Neural cell (in vitro differentiated cells): ENCODE measurements at regions not wholly inside any gene's neighbourhood (a gene's known extent, or its start where the extent isn't known, plus 50 kb on each side); places are given as distances from the start of the nearest gene placed in this dataset.

ENCODE experiments used
- H2AFZ ChIP-seq: fragments of 200-600, 300-800 bp; sonication (generic), shearing (Covaris generic); 2 replicates; pipeline ENCODE4 v1.6.0; 2014; ENCODE audit warnings: low read depth, mild to moderate bottlenecking, antibody characterized with exemption, low read length, moderate library complexity
- H3F3A ChIP-seq: fragments of 200-600 bp; shearing (Covaris generic); 2 replicates; pipeline ENCODE4 v1.6.1; 2016; ENCODE audit warnings: mild to moderate bottlenecking, moderate library complexity, mixed read lengths, antibody characterized with exemption, low read length; ENCODE audit not compliant: insufficient read depth, poor library complexity, severe bottlenecking
- H3K27ac ChIP-seq: fragments of 200-600, 300-800 bp; sonication (generic), shearing (Covaris generic); 2 replicates; pipeline ENCODE4 v1.5.1; 2014; ENCODE audit warnings: mild to moderate bottlenecking, low read length, moderate library complexity
- H3K27me3 ChIP-seq: fragments of 300-800, 200-600 bp; sonication (generic), shearing (Covaris generic); 2 replicates; pipeline ENCODE4 v1.6.0; 2014; ENCODE audit warnings: mild to moderate bottlenecking, low read depth, low read length, moderate library complexity; ENCODE audit not compliant: insufficient read depth
- H3K36me3 ChIP-seq: fragments of 300-800, 200-600 bp; sonication (generic), shearing (Covaris generic); 2 replicates; pipeline ENCODE4 v1.5.1; 2014; ENCODE audit warnings: mild to moderate bottlenecking, antibody characterized with exemption, low read length, moderate library complexity; ENCODE audit not compliant: insufficient read depth
- H3K4me2 ChIP-seq: fragments of 300-800, 200-600 bp; sonication (generic), shearing (Covaris generic); 2 replicates; pipeline ENCODE4 v1.6.0; 2014; ENCODE audit warnings: mild to moderate bottlenecking, low read length
- H3K4me3 ChIP-seq: fragments of 300-800, 200-600 bp; sonication (generic), shearing (Covaris generic); 2 replicates; pipeline ENCODE4 v1.5.1; 2014; ENCODE audit warnings: mild to moderate bottlenecking, low read length, moderate library complexity
- H3K79me2 ChIP-seq: fragments of 200-600 bp; shearing (Covaris generic); replicated peaks from 2 replicates; pipeline ENCODE4 v1.6.0; 2014; ENCODE audit warnings: mild to moderate bottlenecking, low read length, moderate library complexity; ENCODE audit not compliant: insufficient read depth
- H3K9ac ChIP-seq: fragments of 300-800, 200-600 bp; sonication (generic), shearing (Covaris generic); 2 replicates; pipeline ENCODE4 v1.6.1; 2016; ENCODE audit warnings: mild to moderate bottlenecking, low read length, mixed read lengths
- H3K9me2 ChIP-seq: fragments of 200-600 bp; shearing (Covaris generic); 2 replicates; pipeline ENCODE4 v1.6.1; 2016; ENCODE audit warnings: mild to moderate bottlenecking, low read length, mixed read lengths; ENCODE audit not compliant: insufficient read depth
- H3K9me3 ChIP-seq: fragments of 200-600, 300-800 bp; sonication (generic), shearing (Covaris generic); 2 replicates; pipeline ENCODE4 v1.6.1; 2016; ENCODE audit warnings: mild to moderate bottlenecking, mixed run types, low read length, moderate library complexity, mixed read lengths
- H4K20me1 ChIP-seq: fragments of 200-600 bp; shearing (Covaris generic); 2 replicates; pipeline ENCODE4 v1.6.1; 2016; ENCODE audit warnings: mild to moderate bottlenecking, mixed run types; ENCODE audit not compliant: insufficient read depth
- EP300 ChIP-seq: fragments of 450-650 bp; conservative IDR thresholded peaks from 2 replicates; pipeline ENCODE4 v1.6.1; 2014; ENCODE audit warnings: antibody characterized with exemption, mild to moderate bottlenecking, moderate library complexity; ENCODE audit not compliant: poor library complexity, severe bottlenecking
- EZH2 ChIP-seq: fragments of 200-600, 300-800 bp; shearing (Covaris generic), sonication (generic); IDR thresholded peaks from 2 replicates; pipeline ENCODE4 v1.6.1; 2014; ENCODE audit warnings: antibody characterized with exemption, low read length, borderline replicate concordance, mild to moderate bottlenecking; ENCODE audit not compliant: insufficient read depth, poor library complexity, severe bottlenecking
- MXI1 ChIP-seq: fragments of 450-650 bp; conservative IDR thresholded peaks from 2 replicates; pipeline ENCODE4 v1.6.1; 2014; ENCODE audit warnings: antibody characterized with exemption, mild to moderate bottlenecking; ENCODE audit not compliant: poor library complexity, severe bottlenecking
- POLR2AphosphoS5 ChIP-seq: IDR thresholded peaks from 2 replicates; pipeline ENCODE4 v1.6.1; 2012
- RAD21 ChIP-seq: fragments of 450-650 bp; conservative IDR thresholded peaks from 2 replicates; pipeline ENCODE4 v1.6.1; 2014; ENCODE audit warnings: antibody characterized with exemption, mild to moderate bottlenecking, moderate library complexity
- SMC3 ChIP-seq: fragments of 450-650 bp; conservative IDR thresholded peaks from 2 replicates; pipeline ENCODE4 v1.6.1; 2014; ENCODE audit warnings: antibody characterized with exemption, mild to moderate bottlenecking, moderate library complexity; ENCODE audit not compliant: poor library complexity
- TAF1 ChIP-seq: IDR thresholded peaks from 2 replicates; pipeline ENCODE4 v1.6.1; 2012; ENCODE audit warnings: low read depth
- TF ChIP-seq, protein P1 (sequence below): fragments of 450-650 bp; IDR thresholded peaks from 2 replicates; pipeline ENCODE4 v1.5.1; 2014; ENCODE audit warnings: antibody characterized with exemption, mild to moderate bottlenecking, moderate library complexity; ENCODE audit not compliant: poor library complexity, severe bottlenecking
- TF ChIP-seq, protein P2 (sequence below): IDR thresholded peaks from 2 replicates; pipeline ENCODE4 v1.6.1; 2012; ENCODE audit warnings: borderline replicate concordance

DNA sequence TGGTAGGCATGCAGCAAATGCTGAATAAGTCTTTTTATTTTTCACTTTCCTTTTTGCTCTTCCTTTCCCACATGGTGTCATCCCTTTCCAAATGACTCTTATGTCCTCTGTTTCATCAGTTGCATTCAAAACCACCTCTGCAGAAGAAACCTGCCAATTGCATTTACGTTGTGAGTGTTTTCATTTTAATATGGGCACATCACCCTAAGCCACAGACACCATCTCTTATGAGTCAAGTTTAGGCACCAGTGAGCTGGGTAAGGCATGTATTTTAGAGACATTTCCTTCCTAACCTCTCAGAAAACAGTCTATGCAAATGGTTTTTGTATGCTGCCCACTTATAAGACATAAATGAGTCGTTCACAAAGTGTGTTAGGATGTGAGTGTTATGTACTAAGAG is 223.3 kb upstream of the ADAMTS9 start:
- Histone ChIP-seq H3K9me3 (no peaks in the 10 kb centered on the region), H3K4me3 (no peak overlapping the region), H3K4me2 (no peak overlapping the region), H3K9me2 (no peaks in the 10 kb centered on the region), H3K27me3 (no peaks in the 10 kb centered on the region), H3K27ac (no peak overlapping the region), H3K79me2 (no peaks in the 10 kb centered on the region), H3K36me3 (no peaks in the 10 kb centered on the region), H2AFZ (no peak overlapping the region), H3K9ac (no peak overlapping the region), H3F3A (no peaks in the 10 kb centered on the region), H4K20me1 (no peaks in the 10 kb centered on the region)
- TF ChIP-seq SMC3 (no peak), RAD21 (no peak)
- TF ChIP-seq, protein P1, sequence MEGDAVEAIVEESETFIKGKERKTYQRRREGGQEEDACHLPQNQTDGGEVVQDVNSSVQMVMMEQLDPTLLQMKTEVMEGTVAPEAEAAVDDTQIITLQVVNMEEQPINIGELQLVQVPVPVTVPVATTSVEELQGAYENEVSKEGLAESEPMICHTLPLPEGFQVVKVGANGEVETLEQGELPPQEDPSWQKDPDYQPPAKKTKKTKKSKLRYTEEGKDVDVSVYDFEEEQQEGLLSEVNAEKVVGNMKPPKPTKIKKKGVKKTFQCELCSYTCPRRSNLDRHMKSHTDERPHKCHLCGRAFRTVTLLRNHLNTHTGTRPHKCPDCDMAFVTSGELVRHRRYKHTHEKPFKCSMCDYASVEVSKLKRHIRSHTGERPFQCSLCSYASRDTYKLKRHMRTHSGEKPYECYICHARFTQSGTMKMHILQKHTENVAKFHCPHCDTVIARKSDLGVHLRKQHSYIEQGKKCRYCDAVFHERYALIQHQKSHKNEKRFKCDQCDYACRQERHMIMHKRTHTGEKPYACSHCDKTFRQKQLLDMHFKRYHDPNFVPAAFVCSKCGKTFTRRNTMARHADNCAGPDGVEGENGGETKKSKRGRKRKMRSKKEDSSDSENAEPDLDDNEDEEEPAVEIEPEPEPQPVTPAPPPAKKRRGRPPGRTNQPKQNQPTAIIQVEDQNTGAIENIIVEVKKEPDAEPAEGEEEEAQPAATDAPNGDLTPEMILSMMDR = no peak

DNA sequence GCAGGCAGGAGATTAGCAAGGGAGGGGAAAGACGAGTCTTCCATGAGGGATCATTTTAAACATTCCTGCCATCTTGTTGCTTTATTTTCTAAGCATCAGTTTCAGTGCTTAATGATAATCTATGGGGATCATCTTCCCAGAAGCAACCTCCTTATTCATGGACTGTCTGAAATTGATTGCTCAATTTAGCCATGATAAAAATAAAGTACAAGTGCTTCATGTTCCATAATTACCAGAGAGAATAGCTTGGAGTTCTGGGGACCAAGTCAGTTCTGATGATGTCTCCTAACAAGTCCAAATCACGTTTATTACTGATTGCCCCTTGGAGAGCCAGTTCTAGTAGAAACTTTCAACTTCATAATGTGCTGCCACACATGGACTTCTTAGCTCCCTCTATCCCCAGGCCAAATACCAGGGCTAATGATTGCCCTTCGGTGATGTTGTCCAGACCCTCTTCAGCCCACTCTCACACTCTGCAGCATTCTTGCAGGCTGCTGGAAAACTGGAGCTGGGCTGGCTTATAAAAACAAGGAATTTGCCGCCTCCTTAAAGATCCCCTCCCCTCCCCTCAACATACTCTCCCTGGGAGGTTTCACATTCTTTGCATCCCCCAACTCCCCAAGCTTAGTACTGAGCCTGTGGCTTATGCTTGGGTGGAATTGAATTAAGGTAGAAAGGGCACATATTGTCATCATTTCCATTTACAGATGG is 222.1 kb upstream of the ADAMTS9 start:
- H4K20me1 ChIP-seq = no peaks in the 10 kb centered on the region
- no peak overlapping the region for H2AFZ ChIP-seq
- no peaks in the 10 kb centered on the region for H3K36me3 ChIP-seq
- no peaks in the 10 kb centered on the region for H3K27me3 ChIP-seq
- no peak overlapping the region for H3K4me3 ChIP-seq
- H3K9me3 ChIP-seq = no peaks in the 10 kb centered on the region
- no peak overlapping the region for H3K27ac ChIP-seq
- no peaks in the 10 kb centered on the region for H3K9me2 ChIP-seq
- H3K4me2 ChIP-seq = no peak overlapping the region
- no peaks in the 10 kb centered on the region for H3F3A ChIP-seq
- TF ChIP-seq, protein P1 = no peak
- no peak overlapping the region for H3K9ac ChIP-seq
- H3K79me2 ChIP-seq = no peaks in the 10 kb centered on the region

DNA sequence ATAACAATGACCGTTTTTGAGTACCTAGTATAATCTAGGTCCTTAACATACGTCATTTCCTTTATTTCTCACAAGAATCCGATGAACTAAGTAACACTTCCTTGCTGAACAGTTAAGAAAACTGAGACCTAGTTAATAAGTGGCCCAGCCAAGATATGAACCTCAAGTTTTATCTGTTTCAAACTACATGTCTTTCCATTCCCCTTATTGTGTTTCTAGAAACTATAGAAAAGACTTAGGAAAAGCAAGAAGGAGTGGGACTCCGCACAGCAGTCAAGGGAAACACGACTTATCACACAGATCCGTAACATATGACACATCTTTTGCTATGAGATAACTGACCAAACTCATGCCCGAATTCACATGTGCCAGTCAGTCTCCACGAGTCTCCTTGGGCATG is 221.2 kb upstream of the ADAMTS9 start:
- no peaks in the 10 kb centered on the region for H3F3A ChIP-seq
- H3K9me2 ChIP-seq = no peaks in the 10 kb centered on the region
- no peak overlapping the region for H2AFZ ChIP-seq
- H3K79me2 ChIP-seq = no peaks in the 10 kb centered on the region
- no peaks in the 10 kb centered on the region for H4K20me1 ChIP-seq
- no peaks in the 10 kb centered on the region for H3K27me3 ChIP-seq
- H3K27ac ChIP-seq = no peak overlapping the region
- H3K9ac ChIP-seq = no peak overlapping the region
- H3K9me3 ChIP-seq = no peaks in the 10 kb centered on the region
- no peak for TF ChIP-seq MXI1
- no peak for TF ChIP-seq EP300
- TF ChIP-seq SMC3 = no peak
- TF ChIP-seq, protein P2, sequence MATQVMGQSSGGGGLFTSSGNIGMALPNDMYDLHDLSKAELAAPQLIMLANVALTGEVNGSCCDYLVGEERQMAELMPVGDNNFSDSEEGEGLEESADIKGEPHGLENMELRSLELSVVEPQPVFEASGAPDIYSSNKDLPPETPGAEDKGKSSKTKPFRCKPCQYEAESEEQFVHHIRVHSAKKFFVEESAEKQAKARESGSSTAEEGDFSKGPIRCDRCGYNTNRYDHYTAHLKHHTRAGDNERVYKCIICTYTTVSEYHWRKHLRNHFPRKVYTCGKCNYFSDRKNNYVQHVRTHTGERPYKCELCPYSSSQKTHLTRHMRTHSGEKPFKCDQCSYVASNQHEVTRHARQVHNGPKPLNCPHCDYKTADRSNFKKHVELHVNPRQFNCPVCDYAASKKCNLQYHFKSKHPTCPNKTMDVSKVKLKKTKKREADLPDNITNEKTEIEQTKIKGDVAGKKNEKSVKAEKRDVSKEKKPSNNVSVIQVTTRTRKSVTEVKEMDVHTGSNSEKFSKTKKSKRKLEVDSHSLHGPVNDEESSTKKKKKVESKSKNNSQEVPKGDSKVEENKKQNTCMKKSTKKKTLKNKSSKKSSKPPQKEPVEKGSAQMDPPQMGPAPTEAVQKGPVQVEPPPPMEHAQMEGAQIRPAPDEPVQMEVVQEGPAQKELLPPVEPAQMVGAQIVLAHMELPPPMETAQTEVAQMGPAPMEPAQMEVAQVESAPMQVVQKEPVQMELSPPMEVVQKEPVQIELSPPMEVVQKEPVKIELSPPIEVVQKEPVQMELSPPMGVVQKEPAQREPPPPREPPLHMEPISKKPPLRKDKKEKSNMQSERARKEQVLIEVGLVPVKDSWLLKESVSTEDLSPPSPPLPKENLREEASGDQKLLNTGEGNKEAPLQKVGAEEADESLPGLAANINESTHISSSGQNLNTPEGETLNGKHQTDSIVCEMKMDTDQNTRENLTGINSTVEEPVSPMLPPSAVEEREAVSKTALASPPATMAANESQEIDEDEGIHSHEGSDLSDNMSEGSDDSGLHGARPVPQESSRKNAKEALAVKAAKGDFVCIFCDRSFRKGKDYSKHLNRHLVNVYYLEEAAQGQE = no peak
- TF ChIP-seq TAF1 = no peak
- no peak for TF ChIP-seq EZH2
- TF ChIP-seq, protein P1 = no peak
- TF ChIP-seq POLR2AphosphoS5 = no peak
- no peak for TF ChIP-seq RAD21
- H3K4me3 ChIP-seq = no peak overlapping the region
- no peaks in the 10 kb centered on the region for H3K36me3 ChIP-seq
- H3K4me2 ChIP-seq = no peak overlapping the region
